Psoas muscle (tissue), 7 donors: ENCODE measurements at regions not wholly inside any gene's neighbourhood (a gene's known extent, or its start where the extent isn't known, plus 50 kb on each side); places are given as distances from the start of the nearest gene placed in this dataset.

Experiments used
- ATAC-seq, 4 donors: fragments of 200-7000 bp; cut with Tn5 transposase; one replicate each; pipeline ENCODE4 v1.9.1; 2020; ENCODE audit warnings: moderate library complexity in 3 of 4, mild to moderate bottlenecking in 2 of 4
- DNase-seq, 2 donors: peaks; one replicate each; pipeline ENCODE4 v3.0.0-alpha.2; 2020
- H3K27ac ChIP-seq: fragments of 200-600 bp; one replicate; pipeline ENCODE4 v1.8.0; 2022
- H3K27me3 ChIP-seq, 3 donors: fragments of 200-600 bp in 1 of 3; one replicate each; pipeline versions ENCODE4 v1.6.1 to v1.8.0; 2013 to 2022; ENCODE audit warnings: low read length in 2 of 3, mild to moderate bottlenecking in 2 of 3, moderate library complexity in 1 of 3; ENCODE audit not compliant: insufficient read depth in 3 of 3
- H3K36me3 ChIP-seq, 2 donors: fragments of 200-600 bp in 1 of 2; one replicate each; pipeline versions ENCODE4 v1.6.1 to v1.8.0; 2013 to 2022; ENCODE audit warnings: low read depth in 1 of 2, mild to moderate bottlenecking in 1 of 2, moderate library complexity in 1 of 2; ENCODE audit not compliant: insufficient read depth in 1 of 2
- H3K4me1 ChIP-seq: fragments of 200-600 bp; one replicate; pipeline ENCODE4 v1.8.0; 2022
- H3K4me3 ChIP-seq: fragments of 200-600 bp; one replicate; pipeline ENCODE4 v1.8.0; 2022; ENCODE audit warnings: mild to moderate bottlenecking
- H3K9me3 ChIP-seq: fragments of 200-600 bp; one replicate; pipeline ENCODE4 v1.8.0; 2022
- CTCF ChIP-seq: fragments of 200-600 bp; IDR thresholded peaks from one replicate; pipeline ENCODE4 v1.8.0; 2022; ENCODE audit warnings: antibody characterized with exemption
- WGBS, 3 donors: extraction: QIAGEN DNeasy Blood & Tissue Kit; methylation state at CpG; one replicate each; pipeline versions ENCODE4 v1.1.6 to v1.1.7; 2013; 5-methylcytosine and 5-hydroxymethylcytosine counted together
- intact Hi-C, 2 donors: fragments of 100-400 bp; cut with DNase I; formaldehyde crosslinking; loops; one replicate each; pipeline versions ENCODE4 v1.11.0 to v1.14.2; 2022
- donor health status: healthy with polysubstance abuse.
- donor health status: DM: no; HTN: no; CAD: no; lungs with moderate emphysema.
- donor health status: Bipolar disorder and iron deficiency.
- donor health status: healthy.
- donor health status: DM: yes; HTN: yes; CAD: no.
- donor health status: DM: no; HTN: no; CAD: no.
- donor health status: DM: yes; HTN: yes; CAD: no.

GRCh38 chr19:31492050-31492449 lies 142.8 kb upstream of the TSHZ3 start:
- TF ChIP-seq CTCF: no peak
- no peak for DNase-seq
- no peaks in the 10 kb centered on the region for H3K4me1 ChIP-seq
- intact Hi-C loops: no loop called here
- no peak for ATAC-seq
- no peak overlapping the region for H3K27ac ChIP-seq
- H3K36me3 ChIP-seq: no peaks in the 10 kb centered on the region
- H3K9me3 ChIP-seq: no peaks in the 10 kb centered on the region
- WGBS, 3 donors: 60 to 82% (median 64%) methylated on average over 3 of the region's 3 CpGs
- no peaks in the 10 kb centered on the region for H3K27me3 ChIP-seq
- H3K4me3 ChIP-seq: no peak overlapping the region

- Histone ChIP-seq H3K9me3 (no peaks in the 10 kb centered on the region), H3K27ac (no peak overlapping the region)
- intact Hi-C loops: no loop called here
Observed at GRCh38 chr19:31496076-31496475, 146.8 kb upstream of the TSHZ3 start.

GRCh38 chr19:31497709-31498108 lies 148.5 kb upstream of the TSHZ3 start:
- no peaks in the 10 kb centered on the region for H3K36me3 ChIP-seq
- H3K4me3 ChIP-seq: no peak overlapping the region
- H3K9me3 ChIP-seq: no peaks in the 10 kb centered on the region
- WGBS, 3 donors: 67 to 83% (median 75%) methylated on average over 2 of the region's 2 CpGs
- H3K27ac ChIP-seq: no peak overlapping the region
- no peak for TF ChIP-seq CTCF
- no peak for ATAC-seq
- no peaks in the 10 kb centered on the region for H3K4me1 ChIP-seq
- no peak for DNase-seq
- intact Hi-C loops: no loop called here
- H3K27me3 ChIP-seq: no peaks in the 10 kb centered on the region

More at GRCh38 chr19:31496076-31496475, 146.8 kb upstream of the TSHZ3 start:
- Histone ChIP-seq H3K36me3 (no peaks in the 10 kb centered on the region), H3K4me1 (no peaks in the 10 kb centered on the region), H3K27me3 (no peaks in the 10 kb centered on the region), H3K4me3 (no peak overlapping the region)
- DNase-seq: no peak
- no peak for ATAC-seq
- no peak for TF ChIP-seq CTCF
- WGBS, 3 donors: 82 to 83% (median 82%) methylated on average over 13 of the region's 13 CpGs

- TF ChIP-seq CTCF: no peak
- no peak overlapping the region for H3K27ac ChIP-seq
- ATAC-seq: no peak
- H3K4me3 ChIP-seq: no peak overlapping the region
- intact Hi-C loops: no loop called here
- H3K4me1 ChIP-seq: no peaks in the 10 kb centered on the region
- H3K27me3 ChIP-seq: no peaks in the 10 kb centered on the region
- no peak for DNase-seq
- no peaks in the 10 kb centered on the region for H3K36me3 ChIP-seq
- H3K9me3 ChIP-seq: no peaks in the 10 kb centered on the region
- WGBS, 3 donors: 95 to 99% (median 96%) methylated on average over 3 of the region's 3 CpGs
Observed at GRCh38 chr19:31498781-31499180, 149.5 kb upstream of the TSHZ3 start.
